DND-41 (cell line): ENCODE measurements at regions not wholly inside any gene's neighbourhood (a gene's known extent, or its start where the extent isn't known, plus 50 kb on each side); places are given as distances from the start of the nearest gene placed in this dataset.

Experiments
- EZH2 ChIP-seq: IDR thresholded peaks from 3 replicates; pipeline ENCODE4 v1.6.1; 2012; ENCODE audit warnings: borderline replicate concordance, low read depth, mild to moderate bottlenecking, moderate library complexity, low read length, inconsistent platforms; ENCODE audit not compliant: severe bottlenecking
- TF ChIP-seq, protein P1 (sequence below): IDR thresholded peaks from 2 replicates; pipeline ENCODE4 v1.5.1; 2012; ENCODE audit warnings: borderline replicate concordance, low read length, moderate library complexity, mild to moderate bottlenecking; ENCODE audit not compliant: poor library complexity, severe bottlenecking; ENCODE audit errors: extremely low read depth

DNA sequence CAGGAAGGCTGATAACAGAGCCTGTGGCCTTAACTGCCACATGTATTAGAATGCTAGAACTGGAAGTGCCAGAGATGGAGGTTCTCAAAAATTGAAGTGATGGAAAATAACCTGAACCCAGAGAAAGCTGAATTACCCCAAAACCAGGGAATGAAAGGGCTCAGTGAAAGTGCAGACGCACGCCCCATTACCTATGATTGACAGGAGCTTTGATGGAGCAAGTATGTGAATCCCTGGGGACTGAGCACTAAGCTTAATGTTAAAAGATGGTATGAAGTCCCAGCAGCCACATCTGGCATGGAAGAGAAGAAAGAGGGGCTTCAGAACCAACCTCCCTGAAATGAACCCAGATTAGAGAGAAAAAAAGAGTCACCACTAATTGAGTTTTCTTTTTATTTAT lies 118.4 kb upstream of the FHIT start:
- TF ChIP-seq, protein P1, sequence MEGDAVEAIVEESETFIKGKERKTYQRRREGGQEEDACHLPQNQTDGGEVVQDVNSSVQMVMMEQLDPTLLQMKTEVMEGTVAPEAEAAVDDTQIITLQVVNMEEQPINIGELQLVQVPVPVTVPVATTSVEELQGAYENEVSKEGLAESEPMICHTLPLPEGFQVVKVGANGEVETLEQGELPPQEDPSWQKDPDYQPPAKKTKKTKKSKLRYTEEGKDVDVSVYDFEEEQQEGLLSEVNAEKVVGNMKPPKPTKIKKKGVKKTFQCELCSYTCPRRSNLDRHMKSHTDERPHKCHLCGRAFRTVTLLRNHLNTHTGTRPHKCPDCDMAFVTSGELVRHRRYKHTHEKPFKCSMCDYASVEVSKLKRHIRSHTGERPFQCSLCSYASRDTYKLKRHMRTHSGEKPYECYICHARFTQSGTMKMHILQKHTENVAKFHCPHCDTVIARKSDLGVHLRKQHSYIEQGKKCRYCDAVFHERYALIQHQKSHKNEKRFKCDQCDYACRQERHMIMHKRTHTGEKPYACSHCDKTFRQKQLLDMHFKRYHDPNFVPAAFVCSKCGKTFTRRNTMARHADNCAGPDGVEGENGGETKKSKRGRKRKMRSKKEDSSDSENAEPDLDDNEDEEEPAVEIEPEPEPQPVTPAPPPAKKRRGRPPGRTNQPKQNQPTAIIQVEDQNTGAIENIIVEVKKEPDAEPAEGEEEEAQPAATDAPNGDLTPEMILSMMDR, result no peak
- no peak for TF ChIP-seq EZH2
